ENCODE measurements at regions not wholly inside any gene's neighbourhood (a gene's known extent, or its start where the extent isn't known, plus 50 kb on each side); places are given as distances from the start of the nearest gene placed in this dataset.

DNA sequence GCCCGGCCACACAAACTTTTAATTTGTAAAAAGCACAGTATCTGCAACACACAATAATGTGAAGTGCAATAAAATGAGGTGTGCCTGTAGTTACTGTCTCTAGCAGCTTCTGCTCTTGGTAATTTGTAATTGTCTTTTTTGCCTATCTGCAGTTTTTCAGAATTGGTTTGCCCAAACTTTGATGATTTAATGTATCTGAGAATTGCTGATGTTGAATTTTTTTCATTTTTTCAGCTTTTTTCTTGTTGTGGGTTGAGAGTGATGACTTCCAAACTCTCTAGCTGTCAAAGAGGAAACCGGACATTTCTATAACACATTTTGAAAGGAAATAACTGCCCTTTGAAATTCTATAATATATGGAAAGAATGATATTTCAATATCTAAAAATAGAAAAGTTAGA is 236.9 kb downstream of the RERGL start:
- ATAC-seq (no peak), DNase-seq (no peak)
- TF ChIP-seq, protein P1, sequence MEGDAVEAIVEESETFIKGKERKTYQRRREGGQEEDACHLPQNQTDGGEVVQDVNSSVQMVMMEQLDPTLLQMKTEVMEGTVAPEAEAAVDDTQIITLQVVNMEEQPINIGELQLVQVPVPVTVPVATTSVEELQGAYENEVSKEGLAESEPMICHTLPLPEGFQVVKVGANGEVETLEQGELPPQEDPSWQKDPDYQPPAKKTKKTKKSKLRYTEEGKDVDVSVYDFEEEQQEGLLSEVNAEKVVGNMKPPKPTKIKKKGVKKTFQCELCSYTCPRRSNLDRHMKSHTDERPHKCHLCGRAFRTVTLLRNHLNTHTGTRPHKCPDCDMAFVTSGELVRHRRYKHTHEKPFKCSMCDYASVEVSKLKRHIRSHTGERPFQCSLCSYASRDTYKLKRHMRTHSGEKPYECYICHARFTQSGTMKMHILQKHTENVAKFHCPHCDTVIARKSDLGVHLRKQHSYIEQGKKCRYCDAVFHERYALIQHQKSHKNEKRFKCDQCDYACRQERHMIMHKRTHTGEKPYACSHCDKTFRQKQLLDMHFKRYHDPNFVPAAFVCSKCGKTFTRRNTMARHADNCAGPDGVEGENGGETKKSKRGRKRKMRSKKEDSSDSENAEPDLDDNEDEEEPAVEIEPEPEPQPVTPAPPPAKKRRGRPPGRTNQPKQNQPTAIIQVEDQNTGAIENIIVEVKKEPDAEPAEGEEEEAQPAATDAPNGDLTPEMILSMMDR (IDR thresholded peaks at IDR 0.05) = no peak
- Histone ChIP-seq H3K36me3 (ENCODE audit: low read depth) (no peaks in the 10 kb centered on the region), H3K4me3 (no peak overlapping the region), H3K4me1 (ENCODE audit: low read depth) (no peaks in the 10 kb centered on the region), H3K9me3 (peaks cover 38% of the 10 kb centered on the region)
- intact Hi-C loops (cut with DNase I, micrococcal nuclease) = loop anchor here in 1 of 2 donors (5.0 kb wide), 1 partner anchor 86 kb away; no protein-coding TSS in a partner anchor

DNA sequence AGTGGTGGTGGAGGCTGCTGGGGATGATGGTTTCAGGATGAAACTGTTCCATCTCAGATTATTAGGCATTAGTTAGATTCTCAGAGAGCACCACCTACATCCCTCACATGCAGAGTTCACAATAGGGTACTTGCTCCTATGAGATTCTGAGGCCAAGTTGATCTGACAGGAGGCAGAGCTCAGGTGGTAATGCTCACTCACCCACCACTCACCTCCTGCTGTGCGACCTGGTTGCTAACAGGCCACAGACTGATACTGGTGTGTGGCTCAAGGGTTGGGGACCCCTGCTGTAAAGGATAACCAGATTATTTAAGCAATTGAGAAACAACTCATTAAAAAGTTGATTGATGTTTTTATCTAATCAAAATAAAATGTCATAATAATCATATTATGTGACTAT is 248.5 kb downstream of the RERGL start:
- DNase-seq (no peak), ATAC-seq (no peak)
- intact Hi-C loops (cut with DNase I, micrococcal nuclease) = no loop called here
- peaks cover 8% of the 10 kb centered on the region for H3K9me3 ChIP-seq
- no peaks in the 10 kb centered on the region for H3K36me3 ChIP-seq (ENCODE audit: low read depth)
- no peaks in the 10 kb centered on the region for H3K4me1 ChIP-seq (ENCODE audit: low read depth)
- no peak overlapping the region for H3K4me3 ChIP-seq
- TF ChIP-seq, protein P1 (IDR thresholded peaks at IDR 0.05) = no peak

DNA sequence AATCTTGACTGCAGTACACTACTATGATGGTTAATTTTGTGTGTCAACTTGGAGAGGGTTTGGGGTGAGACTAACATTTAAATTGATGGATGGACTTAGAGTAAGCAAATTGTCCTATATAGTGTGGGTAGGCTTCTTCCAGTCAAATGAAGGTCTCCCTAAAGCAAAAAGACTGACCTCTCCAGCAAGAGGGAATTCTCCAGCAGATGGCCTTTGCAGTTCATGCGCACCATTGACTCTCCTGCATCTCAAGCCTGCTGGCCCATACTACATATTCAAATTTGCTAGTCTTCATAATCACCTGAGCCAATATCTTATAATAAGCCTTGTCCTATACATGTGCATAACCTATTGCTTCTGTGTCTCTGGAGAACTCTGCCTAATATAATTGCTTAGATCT is 260.2 kb downstream of the RERGL start:
- Histone ChIP-seq H3K9me3 (peaks cover 22% of the 10 kb centered on the region), H3K36me3 (ENCODE audit: low read depth) (no peaks in the 10 kb centered on the region), H3K4me1 (ENCODE audit: low read depth) (no peaks in the 10 kb centered on the region), H3K4me3 (no peak overlapping the region)
- TF ChIP-seq, protein P1 (IDR thresholded peaks at IDR 0.05) = no peak
- DNase-seq = no peak
- intact Hi-C loops (cut with DNase I, micrococcal nuclease) = no loop called here
- no peak for ATAC-seq

DNA sequence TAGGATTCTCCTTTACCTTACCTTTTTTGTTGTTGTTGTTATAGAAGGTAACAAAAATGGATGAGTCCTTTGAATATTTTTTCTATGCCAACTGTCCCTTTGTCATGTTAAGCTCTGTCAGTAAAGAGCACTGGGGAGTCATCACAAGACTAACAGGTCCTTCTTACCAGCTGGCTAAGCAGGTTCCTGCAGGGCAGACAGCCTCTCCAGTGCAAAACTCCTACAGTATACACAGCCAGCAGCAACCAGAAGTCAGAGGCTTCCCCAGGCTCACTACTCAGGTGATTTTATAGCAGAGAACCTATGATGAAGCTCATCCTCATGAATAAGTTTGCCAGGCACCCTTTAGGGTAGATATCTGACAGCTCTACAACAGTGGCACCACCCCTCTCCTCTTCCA is 271.1 kb downstream of the RERGL start:
- peaks cover 30% of the 10 kb centered on the region for H3K9me3 ChIP-seq
- TF ChIP-seq, protein P1 (IDR thresholded peaks at IDR 0.05) = no peak
- intact Hi-C loops (cut with DNase I, micrococcal nuclease) = no loop called here
- H3K4me3 ChIP-seq = no peak overlapping the region
- H3K36me3 ChIP-seq (ENCODE audit: low read depth) = no peaks in the 10 kb centered on the region
- H3K4me1 ChIP-seq (ENCODE audit: low read depth) = no peaks in the 10 kb centered on the region
- no peak for DNase-seq
- ATAC-seq = no peak

DNA sequence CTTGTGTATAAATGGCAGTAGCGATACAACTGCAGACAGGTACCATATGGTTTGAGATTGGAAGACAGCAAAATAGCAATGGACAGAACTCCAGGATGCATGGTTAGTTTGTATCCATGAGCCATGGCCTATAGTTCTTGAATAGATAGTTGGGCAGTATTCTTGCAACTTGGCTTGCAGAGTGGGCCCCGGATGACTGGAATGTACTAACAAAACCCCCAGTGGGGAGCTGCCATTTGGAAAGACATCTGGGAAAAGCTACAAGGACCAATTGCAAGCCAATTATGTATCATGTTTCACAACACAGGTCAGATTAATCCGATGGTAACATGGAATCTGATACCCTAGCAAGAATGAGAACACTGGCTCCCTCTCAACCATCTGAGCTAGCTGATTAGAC is 279.6 kb downstream of the RERGL start:
- intact Hi-C loops (cut with DNase I, micrococcal nuclease) = no loop called here
- Histone ChIP-seq H3K4me1 (ENCODE audit: low read depth) (no peaks in the 10 kb centered on the region), H3K9me3 (peaks cover 41% of the 10 kb centered on the region), H3K4me3 (no peak overlapping the region), H3K36me3 (ENCODE audit: low read depth) (no peaks in the 10 kb centered on the region)
- TF ChIP-seq, protein P1 (IDR thresholded peaks at IDR 0.05) = no peak
- no peak for DNase-seq
- ATAC-seq = no peak

DNA sequence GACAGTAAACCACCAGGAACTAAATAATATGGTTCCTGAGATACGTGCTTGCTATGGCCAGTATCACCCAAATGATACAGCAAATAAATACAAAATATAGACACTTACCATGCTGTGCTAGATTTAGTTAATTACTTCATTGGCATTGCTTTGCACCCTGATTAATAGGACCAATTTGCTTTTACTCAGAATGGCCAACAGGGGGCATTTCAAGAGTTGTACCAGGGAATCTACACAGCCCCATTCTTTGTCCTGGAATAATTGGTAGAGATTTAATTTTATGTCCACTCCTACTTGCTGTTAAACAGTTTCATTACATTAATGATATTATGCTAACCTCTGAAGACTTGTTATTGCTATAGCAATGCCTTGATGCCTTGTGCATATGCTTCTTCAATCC is 280.8 kb downstream of the RERGL start:
- intact Hi-C loops (cut with DNase I, micrococcal nuclease) = no loop called here

More for the DNA sequence above, 280.8 kb downstream of the RERGL start:
- H3K9me3 ChIP-seq = peaks cover 36% of the 10 kb centered on the region
- H3K4me1 ChIP-seq (ENCODE audit: low read depth) = no peaks in the 10 kb centered on the region
- DNase-seq (no peak), ATAC-seq (no peak)
- no peak overlapping the region for H3K4me3 ChIP-seq
- H3K36me3 ChIP-seq (ENCODE audit: low read depth) = no peaks in the 10 kb centered on the region
- TF ChIP-seq, protein P1 (IDR thresholded peaks at IDR 0.05) = no peak

Data from mucosa of descending colon (tissue), 3 donors.